ENCODE measurements at regions not wholly inside any gene's neighbourhood (a gene's known extent, or its start where the extent isn't known, plus 50 kb on each side); places are given as distances from the start of the nearest gene placed in this dataset.

- DNase-seq (ENCODE audit: low spot score in 2 of 2), result no peak
- Histone ChIP-seq H3K4me1 (no peaks in the 10 kb centered on the region), H3K9me3 (no peaks in the 10 kb centered on the region), H3K27me3 (no peaks in the 10 kb centered on the region), H3K36me3 (no peaks in the 10 kb centered on the region), H3K27ac (no peak overlapping the region), H3K4me3 (no peak overlapping the region)
- TF ChIP-seq POLR2AphosphoS5 (IDR thresholded peaks at IDR 0.05) (no peak), CTCF (IDR thresholded peaks at IDR 0.05) (no peak), POLR2A (IDR thresholded peaks at IDR 0.05) (no peak)
- intact Hi-C loops (cut with DNase I; ENCODE audit: low total_unique reads), result loop anchor here (10.0 kb wide), 1 partner anchor 1632 kb away; no protein-coding TSS in a partner anchor
These were observed 482.0 kb downstream of the PIK3C3 start for GRCh38 chr18:42437001-42437400.

GRCh38 chr18:42437646-42438045, 482.6 kb downstream of the PIK3C3 start:
- intact Hi-C loops (cut with DNase I; ENCODE audit: low total_unique reads), result loop anchor here (10.0 kb wide), 1 partner anchor 1633 kb away; no protein-coding TSS in a partner anchor
- no peaks in the 10 kb centered on the region for H3K9me3 ChIP-seq
- no peak overlapping the region for H3K27ac ChIP-seq
- no peaks in the 10 kb centered on the region for H3K36me3 ChIP-seq
- H3K4me1 ChIP-seq, result no peaks in the 10 kb centered on the region
- DNase-seq (ENCODE audit: low spot score in 2 of 2), result no peak
- H3K27me3 ChIP-seq, result no peaks in the 10 kb centered on the region
- TF ChIP-seq POLR2AphosphoS5 (IDR thresholded peaks at IDR 0.05) (no peak), CTCF (IDR thresholded peaks at IDR 0.05) (no peak), POLR2A (IDR thresholded peaks at IDR 0.05) (no peak)
- H3K4me3 ChIP-seq, result no peak overlapping the region

GRCh38 chr18:42442656-42443055, 487.6 kb downstream of the PIK3C3 start:
- H3K4me3 ChIP-seq, result no peak overlapping the region
- no peak overlapping the region for H3K27ac ChIP-seq
- intact Hi-C loops (cut with DNase I; ENCODE audit: low total_unique reads), result loop anchor here (5.0 kb wide), 1 partner anchor 325 kb away; no protein-coding TSS in a partner anchor
- no peaks in the 10 kb centered on the region for H3K4me1 ChIP-seq
- H3K36me3 ChIP-seq, result no peaks in the 10 kb centered on the region
- H3K9me3 ChIP-seq, result peaks cover 4 to 6% of the 10 kb centered on the region in 2 donors
- no peak for DNase-seq (ENCODE audit: low spot score in 2 of 2)
- no peak for TF ChIP-seq POLR2AphosphoS5 (IDR thresholded peaks at IDR 0.05)
- no peaks in the 10 kb centered on the region for H3K27me3 ChIP-seq

GRCh38 chr18:42444349-42444748, 489.3 kb downstream of the PIK3C3 start:
- Histone ChIP-seq H3K27me3 (no peaks in the 10 kb centered on the region), H3K27ac (no peak overlapping the region), H3K9me3 (peaks cover 10 to 12% of the 10 kb centered on the region in 2 donors), H3K36me3 (no peaks in the 10 kb centered on the region), H3K4me1 (no peaks in the 10 kb centered on the region), H3K4me3 (no peak overlapping the region)
- TF ChIP-seq POLR2AphosphoS5 (IDR thresholded peaks at IDR 0.05) (no peak), CTCF (IDR thresholded peaks at IDR 0.05) (no peak), POLR2A (IDR thresholded peaks at IDR 0.05) (no peak)
- no peak for DNase-seq (ENCODE audit: low spot score in 2 of 2)
- intact Hi-C loops (cut with DNase I; ENCODE audit: low total_unique reads), result loop anchor here (5.0 kb wide), 1 partner anchor 327 kb away; no protein-coding TSS in a partner anchor

- Histone ChIP-seq H3K4me3 (no peak overlapping the region), H3K36me3 (no peaks in the 10 kb centered on the region), H3K4me1 (no peaks in the 10 kb centered on the region), H3K27ac (no peak overlapping the region), H3K27me3 (no peaks in the 10 kb centered on the region), H3K9me3 (peaks cover 10 to 12% of the 10 kb centered on the region in 2 donors)
- intact Hi-C loops (cut with DNase I; ENCODE audit: low total_unique reads), result no loop called here
- TF ChIP-seq CTCF (IDR thresholded peaks at IDR 0.05) (no peak), POLR2A (IDR thresholded peaks at IDR 0.05) (no peak), POLR2AphosphoS5 (IDR thresholded peaks at IDR 0.05) (no peak)
- DNase-seq (ENCODE audit: low spot score in 2 of 2), result no peak
These were observed 490.3 kb downstream of the PIK3C3 start for GRCh38 chr18:42445359-42445758.

GRCh38 chr18:42446195-42446594, 491.2 kb downstream of the PIK3C3 start:
- H3K27me3 ChIP-seq, result no peaks in the 10 kb centered on the region
- intact Hi-C loops (cut with DNase I; ENCODE audit: low total_unique reads), result no loop called here

More at GRCh38 chr18:42446195-42446594, 491.2 kb downstream of the PIK3C3 start:
- H3K9me3 ChIP-seq, result peaks cover 10 to 12% of the 10 kb centered on the region in 2 donors
- no peaks in the 10 kb centered on the region for H3K36me3 ChIP-seq
- no peak for DNase-seq (ENCODE audit: low spot score in 2 of 2)
- H3K27ac ChIP-seq, result no peak overlapping the region
- no peaks in the 10 kb centered on the region for H3K4me1 ChIP-seq
- H3K4me3 ChIP-seq, result no peak overlapping the region
- TF ChIP-seq POLR2AphosphoS5 (IDR thresholded peaks at IDR 0.05) (no peak), POLR2A (IDR thresholded peaks at IDR 0.05) (no peak), CTCF (IDR thresholded peaks at IDR 0.05) (no peak)

Measured in breast epithelium (tissue), 4 donors.